ENCODE measurements at regions not wholly inside any gene's neighbourhood (a gene's known extent, or its start where the extent isn't known, plus 50 kb on each side); places are given as distances from the start of the nearest gene placed in this dataset.
"Not testable (repeated sequence)": the region's sequence is repeated elsewhere in the genome, so short reads cannot be mapped to it uniquely, and the experiment has no call there.

DNA sequence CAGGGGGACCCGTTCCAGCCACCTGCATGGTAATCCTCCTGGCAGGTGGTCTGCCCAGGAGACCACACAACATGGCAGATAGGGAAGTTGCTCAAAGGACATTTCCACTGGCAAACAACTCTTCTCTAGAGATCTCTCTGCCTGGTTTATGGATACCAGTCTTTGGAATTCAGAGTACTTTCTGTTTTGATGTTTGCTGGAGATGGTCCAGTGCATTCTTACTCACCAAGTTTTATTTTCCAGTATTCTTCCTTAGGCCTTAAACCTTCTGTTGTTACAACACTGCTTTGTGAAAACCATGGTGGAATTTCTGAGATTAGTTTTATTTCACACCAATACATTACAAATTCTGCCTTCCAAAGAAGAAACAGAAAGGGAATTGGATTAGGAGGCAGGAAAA, 428.3 kb downstream of the FUT8 start:
- TF ChIP-seq, protein P1, sequence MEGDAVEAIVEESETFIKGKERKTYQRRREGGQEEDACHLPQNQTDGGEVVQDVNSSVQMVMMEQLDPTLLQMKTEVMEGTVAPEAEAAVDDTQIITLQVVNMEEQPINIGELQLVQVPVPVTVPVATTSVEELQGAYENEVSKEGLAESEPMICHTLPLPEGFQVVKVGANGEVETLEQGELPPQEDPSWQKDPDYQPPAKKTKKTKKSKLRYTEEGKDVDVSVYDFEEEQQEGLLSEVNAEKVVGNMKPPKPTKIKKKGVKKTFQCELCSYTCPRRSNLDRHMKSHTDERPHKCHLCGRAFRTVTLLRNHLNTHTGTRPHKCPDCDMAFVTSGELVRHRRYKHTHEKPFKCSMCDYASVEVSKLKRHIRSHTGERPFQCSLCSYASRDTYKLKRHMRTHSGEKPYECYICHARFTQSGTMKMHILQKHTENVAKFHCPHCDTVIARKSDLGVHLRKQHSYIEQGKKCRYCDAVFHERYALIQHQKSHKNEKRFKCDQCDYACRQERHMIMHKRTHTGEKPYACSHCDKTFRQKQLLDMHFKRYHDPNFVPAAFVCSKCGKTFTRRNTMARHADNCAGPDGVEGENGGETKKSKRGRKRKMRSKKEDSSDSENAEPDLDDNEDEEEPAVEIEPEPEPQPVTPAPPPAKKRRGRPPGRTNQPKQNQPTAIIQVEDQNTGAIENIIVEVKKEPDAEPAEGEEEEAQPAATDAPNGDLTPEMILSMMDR (IDR thresholded peaks at IDR 0.05; ENCODE audit: borderline replicate concordance, insufficient read depth, low read depth, low read length) = no peak
- H3K4me3 ChIP-seq (ENCODE audit: low read depth, low read length) = no peak overlapping the region

- TF ChIP-seq, protein P1 (IDR thresholded peaks at IDR 0.05; ENCODE audit: borderline replicate concordance, insufficient read depth, low read depth, low read length) = no peak
- H3K4me3 ChIP-seq (ENCODE audit: low read depth, low read length) = no peak overlapping the region
Measured at GRCh38 chr14:65846196-65846868, 433.8 kb downstream of the FUT8 start.

GRCh38 chr14:65847075-65847847, 434.7 kb downstream of the FUT8 start:
- no peak overlapping the region for H3K4me3 ChIP-seq (ENCODE audit: low read depth, low read length)
- TF ChIP-seq, protein P1 (IDR thresholded peaks at IDR 0.05; ENCODE audit: borderline replicate concordance, insufficient read depth, low read depth, low read length) = no peak

DNA sequence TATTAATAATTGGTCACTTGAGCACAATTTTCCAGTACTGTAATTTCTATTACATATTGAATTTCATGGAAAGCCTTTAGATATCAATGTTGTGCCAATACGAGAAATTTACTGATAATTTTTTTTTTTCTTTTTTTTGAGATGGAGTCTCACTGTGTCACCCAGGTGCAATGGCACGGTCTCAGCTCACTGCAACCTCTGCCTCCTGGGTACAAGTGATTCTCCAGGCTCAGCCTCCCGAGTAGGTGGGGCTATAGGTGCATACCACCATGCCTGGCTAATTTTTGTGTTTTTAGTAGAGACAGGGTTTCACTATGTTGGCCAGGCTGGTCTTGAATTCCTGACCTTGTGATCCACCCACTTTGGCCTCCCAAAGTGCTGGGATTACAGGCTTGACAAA, 435.4 kb downstream of the FUT8 start:
- not testable (repeated sequence) for H3K4me3 ChIP-seq (ENCODE audit: low read depth, low read length)

DNA sequence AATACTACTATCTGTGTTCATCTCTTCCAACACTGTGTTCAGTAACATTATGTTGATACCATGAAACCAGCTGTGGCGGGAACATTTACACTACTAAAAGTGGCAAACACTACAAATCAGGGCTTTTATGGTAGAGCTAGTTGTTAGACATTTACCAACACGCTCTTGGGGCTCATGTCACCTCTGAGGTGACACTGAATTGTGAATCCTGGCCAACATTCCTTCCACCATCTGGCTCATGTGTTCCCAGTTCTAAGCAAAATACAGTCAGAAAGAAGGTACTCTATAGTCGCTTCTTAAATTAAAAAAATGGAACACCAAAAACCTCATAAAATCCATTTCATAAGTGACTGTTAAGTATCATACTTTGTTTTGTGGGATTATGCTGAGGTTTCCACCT, 436.6 kb downstream of the FUT8 start:
- TF ChIP-seq, protein P1 (IDR thresholded peaks at IDR 0.05; ENCODE audit: borderline replicate concordance, insufficient read depth, low read depth, low read length) = no peak
- no peak overlapping the region for H3K4me3 ChIP-seq (ENCODE audit: low read depth, low read length)

- TF ChIP-seq, protein P1 (IDR thresholded peaks at IDR 0.05; ENCODE audit: borderline replicate concordance, insufficient read depth, low read depth, low read length) = no peak
- no peak overlapping the region for H3K4me3 ChIP-seq (ENCODE audit: low read depth, low read length)
Measured at GRCh38 chr14:65849558-65849957, 437.0 kb downstream of the FUT8 start.

DNA sequence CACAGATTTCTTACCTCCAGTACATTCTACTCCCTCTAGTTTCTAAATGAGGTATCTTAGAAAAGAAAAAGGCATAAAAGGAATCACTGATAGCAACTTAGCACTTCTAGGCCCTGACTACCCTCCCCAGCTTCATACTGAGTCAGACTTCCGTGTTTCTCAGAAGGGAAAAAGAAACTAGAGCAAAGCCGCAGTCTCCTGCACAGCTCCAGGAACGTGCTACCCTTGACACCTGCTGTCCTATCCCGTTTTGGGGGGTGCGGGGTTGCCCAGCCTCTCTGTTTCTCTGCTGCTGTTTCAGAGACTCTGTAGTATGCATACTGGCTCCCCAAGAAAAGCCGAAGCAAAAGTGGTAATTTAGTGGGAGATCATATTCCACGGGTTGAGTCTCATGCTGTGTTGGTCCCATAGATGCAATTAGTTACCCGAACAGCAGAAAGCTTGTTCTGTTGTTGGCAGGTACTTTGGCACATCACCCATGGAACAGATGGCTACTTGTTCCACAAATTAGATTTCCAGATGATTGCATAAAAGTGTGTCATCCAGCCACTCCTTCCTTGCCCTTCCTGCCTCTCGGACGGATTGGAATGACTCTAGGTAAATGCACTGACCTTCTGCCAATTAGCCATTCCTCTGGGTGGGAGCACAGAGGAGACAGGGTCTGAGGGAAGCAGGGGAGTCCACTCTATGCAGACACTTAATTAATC, 438.1 kb downstream of the FUT8 start:
- TF ChIP-seq, protein P1 (IDR thresholded peaks at IDR 0.05; ENCODE audit: borderline replicate concordance, insufficient read depth, low read depth, low read length) = no peak

More for the DNA sequence above, 438.1 kb downstream of the FUT8 start:
- H3K4me3 ChIP-seq (ENCODE audit: low read depth, low read length) = no peak overlapping the region

All from GM12875 (cell line).